Activated CD4-positive, alpha-beta memory T cell treated with anti-CD3 and anti-CD28 coated beads, Interleukin-2, amount 10 ng/mL, durations not matched to agents 7 days and 5 days (primary cell): ENCODE measurements at regions not wholly inside any gene's neighbourhood (a gene's known extent, or its start where the extent isn't known, plus 50 kb on each side); places are given as distances from the start of the nearest gene placed in this dataset.
A peak's percentile ranks its signal among the peaks of the same experiment; 100 is the strongest.

ENCODE experiments used
- CTCF ChIA-PET: fragments of 350-600 bp; sonication (Branson Sonifier 250); formaldehyde crosslinking; loops from one replicate; lab custom pipeline; 2021; ENCODE audit warnings: antibody characterized with exemption, inconsistent platforms; lab: Charles Lee
- POLR2A ChIA-PET: fragments of 350-600 bp; sonication (Branson Sonifier 250); formaldehyde crosslinking; loops from one replicate; lab custom pipeline; 2021; ENCODE audit warnings: antibody characterized with exemption; lab: Charles Lee
- DNase-seq: peaks from one replicate; pipeline ENCODE4 v3.0.0-alpha.2; 2020
- H3K27ac Mint-ChIP-seq: one replicate; pipeline ENCODE4 v1.8.0; 2021; ENCODE audit warnings: mild to moderate bottlenecking, mixed read lengths
- H3K27me3 Mint-ChIP-seq: one replicate; pipeline ENCODE4 v1.8.0; 2021; ENCODE audit warnings: mixed read lengths
- H3K36me3 Mint-ChIP-seq: one replicate; pipeline ENCODE4 v1.8.0; 2021; ENCODE audit warnings: low read depth, mixed read lengths
- H3K4me1 Mint-ChIP-seq: one replicate; pipeline ENCODE4 v1.8.0; 2021; ENCODE audit warnings: mixed read lengths
- H3K4me3 Mint-ChIP-seq: one replicate; pipeline ENCODE4 v1.8.0; 2021; ENCODE audit warnings: mild to moderate bottlenecking, mixed read lengths
- H3K9me3 Mint-ChIP-seq: one replicate; pipeline ENCODE4 v1.8.0; 2021; ENCODE audit warnings: mixed read lengths

DNA sequence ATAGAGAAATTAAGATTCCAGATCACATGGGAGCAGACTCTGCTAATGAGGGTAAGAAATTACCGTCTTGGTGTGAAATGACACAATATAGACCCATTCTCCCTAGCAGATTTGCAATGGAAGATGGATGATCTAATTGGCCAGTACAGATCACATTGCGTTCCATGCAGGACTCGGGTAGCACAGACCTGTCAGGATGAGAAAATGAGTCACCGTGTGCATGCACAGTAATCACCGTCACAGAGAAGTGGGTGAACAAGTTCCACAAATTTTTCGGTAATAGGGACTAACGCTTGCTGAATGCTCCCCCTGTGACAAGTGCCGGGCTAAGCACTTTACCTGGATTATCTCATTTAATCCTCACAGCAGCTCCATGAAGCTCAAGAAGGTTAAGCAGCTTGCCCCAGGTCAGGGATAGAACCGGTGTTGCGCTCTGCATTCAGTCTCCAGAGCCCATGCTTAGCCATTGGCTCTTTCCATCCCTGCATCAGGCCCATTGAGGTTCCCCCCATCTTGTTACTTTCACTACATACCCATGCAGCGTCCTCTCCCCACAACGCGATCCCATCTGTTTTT is 375.6 kb downstream of the FBXW7 start:
- no peak overlapping the region for H3K4me3 Mint-ChIP-seq
- no peak for DNase-seq
- H3K9me3 Mint-ChIP-seq = peaks cover 2% of the 10 kb centered on the region
- ChIA-PET POLR2A (no interaction called here), CTCF (no interaction called here)
- no peaks in the 10 kb centered on the region for H3K36me3 Mint-ChIP-seq
- H3K27ac Mint-ChIP-seq = no peak overlapping the region
- H3K4me1 Mint-ChIP-seq = peaks cover 2% of the 10 kb centered on the region
- peaks cover 8% of the 10 kb centered on the region for H3K27me3 Mint-ChIP-seq

DNA sequence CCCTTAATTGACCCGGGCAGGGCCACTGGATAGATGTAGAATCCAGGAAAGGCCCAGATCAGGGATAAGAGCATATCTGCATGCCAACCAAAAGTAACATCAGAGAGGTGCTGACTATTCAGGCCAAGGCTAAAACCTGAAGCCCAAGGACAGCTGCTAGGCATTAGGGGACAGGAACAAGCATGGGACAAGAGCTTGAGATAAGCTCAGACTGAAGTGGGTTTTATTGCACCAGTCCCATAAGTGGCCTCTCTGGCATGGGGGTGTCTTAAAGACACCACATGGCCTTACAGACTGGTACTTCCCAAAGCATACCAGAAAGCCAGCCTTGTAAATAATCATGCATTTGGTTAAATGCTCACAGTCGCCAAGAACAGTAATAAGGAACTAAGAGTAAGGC is 376.1 kb downstream of the FBXW7 start:
- Mint-ChIP-seq H3K4me3 (no peak overlapping the region), H3K36me3 (peaks cover 3% of the 10 kb centered on the region), H3K27ac (no peak overlapping the region), H3K9me3 (peaks cover 2% of the 10 kb centered on the region), H3K27me3 (peaks cover 8% of the 10 kb centered on the region), H3K4me1 (peaks cover 7% of the 10 kb centered on the region)
- CTCF ChIA-PET = no interaction called here
- POLR2A ChIA-PET = no interaction called here
- no peak for DNase-seq

DNA sequence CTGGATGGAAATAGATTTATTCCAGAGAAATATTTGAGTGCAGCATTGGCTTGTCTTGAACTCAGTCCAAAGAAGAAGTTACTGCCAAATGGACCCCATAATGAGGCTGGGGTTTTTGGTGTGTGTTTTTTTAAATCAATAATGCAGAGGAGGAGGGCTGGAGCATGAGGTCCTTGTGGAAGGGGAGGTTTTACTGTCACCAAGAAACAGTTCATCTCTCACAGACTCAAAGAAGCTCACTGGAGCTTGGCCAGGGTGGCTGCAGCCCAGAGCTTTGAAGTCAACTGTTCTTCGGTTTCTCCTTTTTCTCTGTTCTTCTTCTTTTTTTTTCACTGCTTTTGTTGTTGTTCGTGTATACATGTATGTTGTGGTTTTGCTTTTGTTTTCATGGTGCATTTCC is 377.7 kb downstream of the FBXW7 start:
- no peak overlapping the region for H3K27ac Mint-ChIP-seq
- peaks cover 2% of the 10 kb centered on the region for H3K27me3 Mint-ChIP-seq
- H3K36me3 Mint-ChIP-seq = peaks cover 9% of the 10 kb centered on the region
- H3K9me3 Mint-ChIP-seq = peaks cover 2% of the 10 kb centered on the region
- POLR2A ChIA-PET = no interaction called here
- no peak overlapping the region for H3K4me3 Mint-ChIP-seq
- DNase-seq = no peak
- CTCF ChIA-PET = no interaction called here
- H3K4me1 Mint-ChIP-seq = peaks cover 13% of the 10 kb centered on the region

DNA sequence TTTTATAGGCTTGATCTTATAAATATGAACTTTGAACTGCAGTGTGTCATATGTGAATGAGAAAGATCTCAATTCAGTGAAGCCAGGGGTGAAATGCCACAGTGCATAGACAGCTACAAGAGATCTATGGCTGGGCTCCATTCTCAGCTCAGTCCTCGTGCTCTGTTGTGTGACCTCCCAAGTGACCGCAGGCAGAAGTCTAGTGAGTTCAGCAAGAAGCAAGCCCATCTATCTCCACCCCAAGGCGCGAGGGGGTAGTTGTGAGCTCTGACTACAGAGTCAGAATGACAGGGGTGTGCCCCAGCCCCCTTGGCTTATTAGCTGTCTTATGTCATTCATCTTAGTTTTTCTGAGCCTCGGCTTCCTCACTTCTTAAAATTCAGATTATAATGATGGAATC is 378.3 kb downstream of the FBXW7 start:
- Mint-ChIP-seq H3K9me3 (peaks cover 2% of the 10 kb centered on the region), H3K27me3 (peaks cover 2% of the 10 kb centered on the region), H3K4me1 (peaks cover 13% of the 10 kb centered on the region), H3K36me3 (peaks cover 9% of the 10 kb centered on the region), H3K27ac (no peak overlapping the region), H3K4me3 (no peak overlapping the region)
- no peak for DNase-seq
- CTCF ChIA-PET = no interaction called here
- POLR2A ChIA-PET = no interaction called here

DNA sequence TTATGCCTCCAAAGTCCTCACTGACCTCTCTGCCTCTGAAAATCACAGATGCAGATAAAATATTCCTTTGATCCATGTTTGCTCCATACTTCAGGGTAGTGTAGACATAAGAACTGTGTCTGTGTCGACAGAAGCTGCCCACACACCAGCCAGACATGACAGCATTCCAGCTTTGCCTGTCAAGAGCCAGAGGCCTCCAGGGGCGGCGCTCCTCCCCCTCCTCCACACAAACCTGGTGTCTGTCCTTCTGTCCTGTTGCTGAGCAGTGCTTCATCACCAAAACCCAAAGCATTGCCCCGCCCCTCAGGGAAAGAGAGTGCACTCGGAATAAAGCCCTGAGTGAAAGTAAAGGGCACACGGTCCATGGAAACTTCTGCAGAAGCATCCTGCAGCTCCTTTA is 379.4 kb downstream of the FBXW7 start:
- Mint-ChIP-seq H3K36me3 (peaks cover 9% of the 10 kb centered on the region), H3K4me1 (peaks cover 13% of the 10 kb centered on the region), H3K9me3 (peaks cover 2% of the 10 kb centered on the region), H3K27ac (no peak overlapping the region), H3K4me3 (no peak overlapping the region), H3K27me3 (peaks cover 1% of the 10 kb centered on the region)
- ChIA-PET POLR2A (no interaction called here), CTCF (interaction anchor here (0.7 kb wide), 1 partner anchor 894 kb away, joined by 4 read pairs; no protein-coding TSS in a partner anchor)
- DNase-seq = no peak

DNA sequence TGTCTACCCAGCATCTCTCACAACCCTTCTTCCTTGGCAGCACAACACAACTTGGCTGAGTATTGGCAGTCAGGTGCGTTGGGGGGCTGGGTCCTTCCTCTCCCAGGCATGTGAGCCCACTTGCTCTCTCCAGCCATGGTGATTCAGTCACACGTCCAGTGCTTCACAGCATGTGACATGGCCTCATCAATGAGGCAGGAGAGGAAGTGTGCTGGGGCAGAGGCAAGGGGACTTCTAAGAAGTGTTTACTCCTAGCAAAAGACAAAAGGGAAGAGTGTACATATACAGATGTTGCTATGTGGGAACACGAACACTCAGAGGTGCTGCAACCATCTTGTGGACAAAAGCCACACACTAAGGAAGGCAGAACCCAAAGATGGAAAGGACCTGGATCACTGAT is 380.8 kb downstream of the FBXW7 start:
- CTCF ChIA-PET = no interaction called here
- POLR2A ChIA-PET = no interaction called here
- peaks cover 9% of the 10 kb centered on the region for H3K36me3 Mint-ChIP-seq
- DNase-seq = no peak
- H3K27ac Mint-ChIP-seq = no peak overlapping the region
- peaks cover 3% of the 10 kb centered on the region for H3K27me3 Mint-ChIP-seq
- peaks cover 13% of the 10 kb centered on the region for H3K4me1 Mint-ChIP-seq
- H3K9me3 Mint-ChIP-seq = peaks cover 2% of the 10 kb centered on the region
- no peak overlapping the region for H3K4me3 Mint-ChIP-seq

DNA sequence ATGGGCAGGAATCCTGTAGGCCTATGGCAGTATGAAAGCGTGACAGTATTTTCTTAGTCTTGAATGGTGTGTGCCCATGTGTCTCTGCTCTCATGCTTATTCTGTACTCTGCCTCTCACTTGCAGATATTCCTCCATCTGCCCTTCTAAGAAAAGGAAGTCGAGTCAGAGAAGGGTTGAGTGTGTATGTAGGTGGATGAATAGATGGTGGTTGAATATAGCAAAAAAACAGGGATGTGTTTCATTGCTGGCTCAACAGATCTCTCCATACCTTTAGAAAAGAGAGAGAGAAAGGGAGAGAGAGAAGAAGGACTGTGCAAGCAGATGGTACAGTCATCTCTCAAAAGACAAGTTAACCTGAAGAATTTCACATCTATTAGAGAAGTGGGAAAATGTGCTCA is 381.5 kb downstream of the FBXW7 start:
- no peak for DNase-seq
- Mint-ChIP-seq H3K27me3 (peaks cover 3% of the 10 kb centered on the region), H3K9me3 (peaks cover 2% of the 10 kb centered on the region), H3K27ac (peak overlapping the region; percentile 8), H3K4me1 (peaks cover 13% of the 10 kb centered on the region), H3K36me3 (peaks cover 9% of the 10 kb centered on the region), H3K4me3 (no peak overlapping the region)
- ChIA-PET CTCF (no interaction called here), POLR2A (no interaction called here)

DNA sequence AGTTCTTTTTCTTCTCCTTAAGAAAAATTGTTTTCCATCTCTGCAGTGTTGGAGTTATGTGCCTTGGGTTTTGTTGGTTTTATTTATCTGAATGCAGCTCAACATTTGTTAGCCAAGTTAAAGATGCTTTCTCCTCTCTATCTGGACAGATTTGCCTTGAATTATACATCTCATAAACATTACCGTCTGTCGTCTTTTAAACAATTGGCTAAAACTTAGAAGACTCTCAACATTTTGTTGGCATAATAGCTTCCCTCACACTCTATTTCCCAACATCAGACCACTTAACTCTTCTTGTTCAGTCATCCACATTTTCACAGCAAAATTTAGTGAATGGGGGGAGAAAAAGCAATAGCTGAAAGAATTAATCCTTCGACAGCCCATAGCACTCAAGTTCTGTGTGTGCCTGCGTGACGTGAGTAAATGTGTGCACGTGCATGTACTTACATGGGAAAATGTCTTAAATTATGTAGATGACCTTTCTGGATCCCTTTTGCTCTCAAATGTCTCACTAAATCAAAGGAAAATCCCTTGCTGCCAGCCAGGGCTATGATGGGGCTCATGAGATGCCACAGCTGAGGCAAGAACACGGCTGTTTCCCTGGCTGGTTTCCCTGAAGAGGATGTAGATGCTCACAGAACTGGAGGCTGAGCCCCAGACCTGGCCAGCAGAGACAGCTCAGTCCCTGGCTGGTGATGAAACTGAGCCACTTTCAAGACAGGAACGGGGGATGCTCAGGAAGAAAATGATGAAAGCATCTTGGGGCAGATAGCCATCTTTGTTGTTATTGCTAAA is 382.2 kb downstream of the FBXW7 start:
- DNase-seq = no peak
- ChIA-PET CTCF (no interaction called here), POLR2A (no interaction called here)
- Mint-ChIP-seq H3K27ac (no peak overlapping the region), H3K27me3 (peaks cover 3% of the 10 kb centered on the region), H3K9me3 (peaks cover 2% of the 10 kb centered on the region), H3K36me3 (peaks cover 9% of the 10 kb centered on the region), H3K4me3 (no peak overlapping the region), H3K4me1 (peaks cover 13% of the 10 kb centered on the region)

DNA sequence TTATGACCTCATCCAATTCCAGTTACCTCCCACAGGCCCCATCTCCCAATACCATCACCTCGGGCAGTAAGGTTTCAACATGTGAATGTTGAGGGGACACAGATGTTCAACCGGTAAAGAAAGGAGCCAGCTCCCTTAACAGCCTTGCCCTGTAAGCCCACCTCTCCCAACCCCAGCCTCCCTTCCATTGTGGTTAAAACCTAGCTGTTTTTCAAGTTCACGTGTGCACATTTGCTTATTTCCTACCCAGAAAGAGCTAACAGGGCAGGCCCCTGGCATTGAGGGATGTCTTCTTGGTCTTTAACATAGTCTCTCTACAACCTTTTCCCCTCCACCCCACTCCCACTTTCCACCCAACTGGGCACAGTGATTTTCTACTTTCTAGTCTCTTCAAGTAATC is 385.7 kb downstream of the FBXW7 start:
- H3K4me1 Mint-ChIP-seq = peaks cover 10% of the 10 kb centered on the region
- peaks cover 21% of the 10 kb centered on the region for H3K36me3 Mint-ChIP-seq
- DNase-seq = no peak
- ChIA-PET CTCF (interaction anchor here (0.6 kb wide), 1 partner anchor 976 kb away, joined by 3 read pairs; no protein-coding TSS in a partner anchor), POLR2A (no interaction called here)
- peaks cover 3% of the 10 kb centered on the region for H3K27me3 Mint-ChIP-seq
- H3K27ac Mint-ChIP-seq = no peak overlapping the region
- H3K9me3 Mint-ChIP-seq = peaks cover 15% of the 10 kb centered on the region
- H3K4me3 Mint-ChIP-seq = no peak overlapping the region

DNA sequence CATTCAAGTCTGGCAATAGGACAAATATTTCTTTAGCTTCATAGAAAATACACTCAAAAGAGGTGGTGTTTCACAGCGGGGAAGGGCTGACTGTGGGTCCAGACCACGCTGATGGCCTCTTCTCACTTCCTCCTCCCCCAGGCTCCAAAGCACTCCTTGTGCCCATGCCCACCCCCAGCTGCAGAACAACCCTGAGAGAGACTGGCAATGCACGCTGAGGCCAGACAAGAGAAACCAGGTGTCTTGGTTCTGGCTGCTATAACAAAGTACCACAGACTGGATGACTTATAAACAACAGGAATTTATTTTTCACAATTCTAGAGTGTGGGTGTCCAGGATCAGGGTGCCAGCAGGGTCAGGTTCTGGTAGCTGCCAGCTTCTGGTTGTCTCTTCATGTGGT is 386.1 kb downstream of the FBXW7 start:
- Mint-ChIP-seq H3K27ac (no peak overlapping the region), H3K4me1 (peaks cover 6% of the 10 kb centered on the region), H3K36me3 (peaks cover 20% of the 10 kb centered on the region), H3K9me3 (peaks cover 17% of the 10 kb centered on the region), H3K4me3 (no peak overlapping the region), H3K27me3 (peaks cover 3% of the 10 kb centered on the region)
- ChIA-PET POLR2A (no interaction called here), CTCF (no interaction called here)
- DNase-seq = no peak

DNA sequence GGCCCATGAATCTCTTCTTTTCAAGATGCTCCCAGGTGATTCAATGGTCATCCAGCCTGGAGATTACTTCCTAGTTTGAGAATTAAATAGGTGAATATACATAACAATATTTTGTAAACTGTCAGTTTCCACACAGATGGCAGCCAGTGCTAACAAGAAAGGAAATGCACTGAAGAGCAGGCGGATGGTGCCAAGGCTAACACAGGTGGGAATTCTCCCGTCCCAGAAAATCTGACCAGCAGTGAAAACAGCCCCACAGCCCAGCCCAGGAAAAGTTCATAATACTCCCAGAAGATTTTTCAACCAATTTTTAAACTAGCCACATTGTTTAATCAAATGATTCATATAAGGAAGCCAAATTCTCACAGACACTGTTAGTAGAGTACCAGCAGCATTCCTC is 387.2 kb upstream of the GATB start:
- Mint-ChIP-seq H3K27me3 (peaks cover 3% of the 10 kb centered on the region), H3K36me3 (peaks cover 23% of the 10 kb centered on the region), H3K4me1 (no peaks in the 10 kb centered on the region), H3K27ac (no peak overlapping the region), H3K4me3 (no peak overlapping the region), H3K9me3 (peaks cover 27% of the 10 kb centered on the region)
- ChIA-PET POLR2A (no interaction called here), CTCF (no interaction called here)
- no peak for DNase-seq

DNA sequence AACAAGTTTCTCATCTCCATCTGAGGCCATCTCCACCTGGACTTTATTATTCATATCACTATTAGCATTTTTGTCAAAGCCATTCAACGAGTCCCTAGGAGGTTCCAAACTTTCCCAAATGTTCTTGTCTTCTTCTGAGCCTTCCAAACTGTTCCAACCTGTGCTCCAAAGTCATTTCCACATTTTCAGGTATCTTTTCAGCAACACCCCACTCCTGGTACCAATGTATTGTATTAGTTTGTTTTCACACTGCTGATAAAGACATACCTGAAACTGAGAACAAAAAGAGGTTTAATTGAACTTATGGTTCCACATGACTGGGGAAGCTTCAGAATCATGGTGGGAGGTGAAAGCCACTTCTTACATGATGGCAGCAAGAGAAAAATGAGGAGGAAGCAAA is 385.4 kb upstream of the GATB start:
- peaks cover 27% of the 10 kb centered on the region for H3K9me3 Mint-ChIP-seq
- POLR2A ChIA-PET = no interaction called here

DNA sequence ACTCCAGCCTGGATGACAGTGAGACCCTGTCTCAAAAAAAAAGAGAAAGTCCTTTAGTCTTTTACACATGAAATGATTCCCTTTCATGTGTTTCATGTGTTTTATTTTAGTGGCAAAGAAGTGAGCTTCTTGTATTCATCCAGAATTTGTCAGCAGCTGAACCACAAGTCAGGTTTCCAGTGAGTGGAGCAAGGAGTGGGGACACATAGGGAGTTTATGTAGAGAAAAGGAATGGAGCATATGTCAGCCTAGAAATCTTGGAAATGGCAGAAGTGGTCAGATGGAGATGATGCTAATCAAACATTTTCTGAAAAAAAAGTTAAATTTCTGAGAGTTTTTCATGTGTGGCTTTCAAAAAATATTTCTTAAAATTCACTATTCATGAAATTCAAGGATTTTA is 383.0 kb upstream of the GATB start:
- POLR2A ChIA-PET = interaction anchor here (1.1 kb wide), 1 partner anchor 43 kb away, joined by 3 read pairs; no protein-coding TSS in a partner anchor
- CTCF ChIA-PET = no interaction called here
- no peak overlapping the region for H3K27ac Mint-ChIP-seq
- peaks cover 6% of the 10 kb centered on the region for H3K4me1 Mint-ChIP-seq
- H3K36me3 Mint-ChIP-seq = peaks cover 23% of the 10 kb centered on the region
- H3K27me3 Mint-ChIP-seq = no peaks in the 10 kb centered on the region
- no peak overlapping the region for H3K4me3 Mint-ChIP-seq
- DNase-seq = no peak
- H3K9me3 Mint-ChIP-seq = peaks cover 31% of the 10 kb centered on the region

More for the DNA sequence above, 385.4 kb upstream of the GATB start:
- Mint-ChIP-seq H3K27me3 (peaks cover 3% of the 10 kb centered on the region), H3K36me3 (peaks cover 23% of the 10 kb centered on the region), H3K27ac (no peak overlapping the region), H3K4me3 (no peak overlapping the region), H3K4me1 (peaks cover 3% of the 10 kb centered on the region)
- CTCF ChIA-PET = no interaction called here
- no peak for DNase-seq

DNA sequence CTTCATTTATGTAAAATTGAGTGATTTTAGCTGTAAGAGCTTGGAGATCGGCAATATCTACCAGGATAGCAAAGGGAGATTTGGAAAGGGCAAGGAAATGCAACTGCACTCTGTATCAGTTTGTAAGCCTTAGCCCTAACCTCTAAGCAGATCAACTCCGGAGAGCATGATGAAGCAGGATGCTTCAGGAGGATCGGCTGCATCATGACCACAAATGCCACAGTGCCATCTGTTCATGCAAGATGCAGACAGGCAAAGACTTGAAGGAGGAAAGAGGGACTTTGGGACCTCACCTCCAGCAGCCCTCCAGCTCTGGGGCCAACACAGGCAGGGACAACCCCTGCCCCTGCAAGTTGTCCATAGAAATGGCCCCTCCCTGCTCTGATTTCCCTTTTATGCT is 377.6 kb upstream of the GATB start:
- DNase-seq = peak; percentile 67
- Mint-ChIP-seq H3K27me3 (no peaks in the 10 kb centered on the region), H3K4me1 (peaks cover 27% of the 10 kb centered on the region), H3K9me3 (peaks cover 7% of the 10 kb centered on the region), H3K36me3 (no peaks in the 10 kb centered on the region), H3K27ac (no peak overlapping the region), H3K4me3 (no peak overlapping the region)
- POLR2A ChIA-PET = no interaction called here
- CTCF ChIA-PET = no interaction called here
